ENCODE measurements at regions not wholly inside any gene's neighbourhood (a gene's known extent, or its start where the extent isn't known, plus 50 kb on each side); places are given as distances from the start of the nearest gene placed in this dataset.

DNA sequence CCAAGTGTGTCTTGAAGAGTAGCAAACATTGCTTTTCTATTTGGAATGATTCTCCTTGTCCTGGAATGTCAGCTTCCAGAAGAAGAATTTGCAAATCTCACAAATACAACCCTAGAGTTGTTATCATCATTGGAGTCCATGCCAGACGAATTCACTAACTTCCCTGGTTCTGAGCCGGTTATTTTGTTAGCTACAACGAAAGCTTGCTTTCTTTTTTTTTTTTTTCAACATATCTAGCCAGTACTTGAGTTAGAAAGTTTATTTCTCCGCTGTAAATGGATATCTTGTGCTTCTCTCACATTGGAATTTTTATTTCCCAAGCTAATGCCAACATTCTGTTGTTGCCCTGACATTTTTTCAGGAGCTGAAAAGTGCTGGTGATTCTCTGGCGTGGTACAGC is 138.1 kb upstream of the POM121L12 start:
- no peak for DNase-seq (ENCODE audit: low read depth in 2 of 2)

DNA sequence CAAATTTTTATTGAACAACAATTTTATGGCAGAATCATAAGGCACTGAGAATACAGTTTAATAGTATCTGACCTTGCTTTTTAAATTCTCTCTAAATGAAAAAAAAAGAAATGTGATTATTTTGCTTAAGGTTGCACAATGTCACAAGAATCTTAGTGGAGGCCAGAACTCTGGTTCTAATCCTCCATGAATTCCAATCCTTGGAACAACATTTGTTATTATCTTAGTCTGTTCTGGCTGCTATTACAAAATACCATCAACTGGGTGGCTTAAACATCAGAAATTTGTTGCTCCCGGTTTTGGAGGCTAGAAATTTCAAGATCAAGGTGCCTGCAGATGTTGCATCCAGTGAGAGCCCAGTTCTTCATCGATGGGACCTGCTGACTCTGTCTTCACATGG is 158.2 kb upstream of the POM121L12 start:
- DNase-seq (ENCODE audit: low read depth in 2 of 2), result no peak

DNA sequence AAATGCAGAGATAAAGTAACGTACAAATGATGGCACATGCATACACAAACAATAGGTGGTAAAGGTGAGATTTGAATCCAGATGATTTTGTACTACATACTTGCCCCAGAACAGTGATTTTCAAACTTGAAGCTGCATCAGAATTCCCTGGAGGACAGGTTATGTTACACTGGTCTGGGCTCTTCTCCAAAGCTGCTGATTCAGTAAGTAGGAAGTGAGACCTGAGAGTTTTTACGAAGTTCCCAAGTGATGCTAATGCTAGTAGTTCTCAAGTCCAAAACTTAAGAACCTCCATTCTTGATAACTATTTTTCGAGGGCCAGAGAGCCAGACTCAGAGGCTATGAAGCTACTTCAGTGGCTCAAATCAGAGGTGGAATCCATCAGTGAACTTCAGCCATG is 159.0 kb upstream of the POM121L12 start:
- no peak for DNase-seq (ENCODE audit: low read depth in 2 of 2)

DNA sequence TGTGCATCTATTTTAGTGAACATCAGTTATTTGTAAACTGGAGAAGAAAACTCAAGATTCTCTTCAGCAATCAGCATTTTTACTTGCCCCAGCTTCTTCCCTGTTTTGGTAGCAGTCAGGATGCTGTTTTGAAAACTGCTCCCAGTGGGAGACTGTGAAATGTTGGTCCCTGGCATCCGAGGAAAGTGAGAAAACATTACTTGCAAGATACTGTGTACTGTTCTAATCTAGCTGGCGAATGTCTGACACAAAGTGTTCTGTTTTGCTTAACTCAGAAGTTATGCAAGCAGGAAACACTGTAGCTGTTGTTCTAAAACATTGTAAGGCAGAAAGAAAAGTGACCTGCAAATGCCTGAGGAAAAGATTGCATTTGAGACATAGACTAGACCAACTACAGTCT is 171.8 kb upstream of the POM121L12 start:
- no peak for DNase-seq (ENCODE audit: low read depth in 2 of 2)

DNA sequence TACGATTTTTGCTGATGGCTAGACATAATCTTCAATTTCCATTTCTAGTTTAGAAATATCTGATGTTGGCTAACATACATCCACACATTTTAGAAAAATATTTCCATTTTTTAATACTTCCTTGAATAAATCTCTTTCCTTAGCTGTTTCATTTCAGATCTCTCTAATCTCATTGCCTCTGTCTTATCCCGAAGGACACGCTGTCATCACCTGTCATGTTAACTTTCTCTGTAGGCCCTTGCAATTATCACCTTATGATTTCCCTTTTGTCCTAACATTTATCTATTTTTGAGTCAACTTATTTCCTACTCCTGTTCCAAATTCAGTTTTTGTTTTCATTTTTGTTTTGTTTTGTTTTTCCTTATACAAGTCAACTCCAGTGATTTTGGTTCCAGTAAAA is 173.1 kb upstream of the POM121L12 start:
- DNase-seq (ENCODE audit: low read depth in 2 of 2), result no peak

DNA sequence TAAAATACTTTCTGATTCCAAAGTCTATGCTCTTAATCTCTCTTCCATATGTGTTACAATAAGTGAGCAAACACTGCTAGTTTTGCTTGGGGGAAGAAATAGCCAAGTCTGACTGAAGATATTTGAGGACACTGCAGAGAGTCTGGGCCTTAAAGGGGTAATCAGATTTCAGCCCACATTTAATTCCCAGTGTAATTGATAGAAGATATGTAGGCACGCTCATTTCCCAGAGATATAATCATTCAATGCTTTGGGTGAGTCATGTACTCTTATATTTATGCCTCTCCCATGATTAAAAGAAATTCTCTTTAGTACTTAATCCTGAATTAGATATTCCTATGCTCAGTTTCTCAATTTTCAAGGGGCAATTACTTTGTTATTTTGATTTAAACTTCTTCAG is 178.1 kb upstream of the POM121L12 start:
- no peak for DNase-seq (ENCODE audit: low read depth in 2 of 2)

DNA sequence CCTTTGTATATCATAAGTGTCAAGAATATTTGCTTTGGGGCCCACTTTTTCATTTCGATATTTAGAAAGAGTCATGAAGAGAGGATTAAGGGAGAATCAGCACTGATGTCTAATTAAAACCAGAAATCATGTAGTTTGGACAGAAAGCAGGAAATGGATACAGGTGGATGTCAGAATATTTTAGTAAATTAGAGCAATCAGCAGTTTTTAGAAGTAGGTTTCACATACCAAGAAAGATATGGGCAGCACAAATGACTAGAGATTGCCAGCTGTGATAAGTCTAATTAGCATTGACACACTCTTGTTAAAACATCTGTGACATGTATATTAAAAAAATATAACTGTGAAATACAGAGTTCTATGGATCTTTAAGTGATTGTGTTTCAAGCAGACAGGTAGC is 180.8 kb upstream of the POM121L12 start:
- DNase-seq (ENCODE audit: low read depth in 2 of 2), result no peak

DNA sequence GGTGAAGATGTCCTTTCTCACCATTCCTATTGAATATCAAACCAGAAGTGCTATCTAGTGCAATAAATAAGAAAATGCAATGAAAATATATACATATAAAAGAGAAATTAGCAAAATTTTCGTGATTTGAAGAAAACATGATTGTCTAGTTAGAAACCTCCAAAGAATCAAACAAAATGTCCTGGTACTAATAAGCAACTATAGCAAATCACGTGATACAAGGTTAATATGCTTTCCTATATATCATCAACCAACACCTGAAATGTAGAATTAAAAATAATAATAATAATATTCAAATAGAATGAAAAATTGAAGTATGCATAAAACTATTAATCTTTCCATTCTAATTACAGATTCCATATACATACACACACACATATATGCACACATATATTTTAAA is 183.9 kb upstream of the POM121L12 start:
- no peak for DNase-seq (ENCODE audit: low read depth in 2 of 2)

DNA sequence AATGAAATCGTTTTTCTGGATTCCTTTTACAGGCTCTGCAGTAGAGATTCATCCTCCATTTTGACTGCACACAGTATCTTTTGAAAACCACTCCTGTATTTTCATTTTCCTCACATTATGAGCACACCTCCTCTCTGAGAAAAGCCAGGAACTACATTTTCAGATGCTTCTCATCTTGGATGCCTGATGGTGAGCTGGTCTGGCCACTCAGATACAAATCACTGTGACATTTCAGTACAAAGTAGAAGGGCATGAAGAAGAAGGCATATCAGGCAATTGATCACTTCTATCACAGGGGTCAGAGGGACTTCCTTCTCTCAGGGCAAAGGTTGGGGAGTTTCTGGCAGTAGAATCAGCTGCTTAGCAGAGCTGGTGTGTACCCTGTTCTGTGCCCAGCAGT is 192.0 kb upstream of the POM121L12 start:
- no peak for DNase-seq (ENCODE audit: low read depth in 2 of 2)

DNA sequence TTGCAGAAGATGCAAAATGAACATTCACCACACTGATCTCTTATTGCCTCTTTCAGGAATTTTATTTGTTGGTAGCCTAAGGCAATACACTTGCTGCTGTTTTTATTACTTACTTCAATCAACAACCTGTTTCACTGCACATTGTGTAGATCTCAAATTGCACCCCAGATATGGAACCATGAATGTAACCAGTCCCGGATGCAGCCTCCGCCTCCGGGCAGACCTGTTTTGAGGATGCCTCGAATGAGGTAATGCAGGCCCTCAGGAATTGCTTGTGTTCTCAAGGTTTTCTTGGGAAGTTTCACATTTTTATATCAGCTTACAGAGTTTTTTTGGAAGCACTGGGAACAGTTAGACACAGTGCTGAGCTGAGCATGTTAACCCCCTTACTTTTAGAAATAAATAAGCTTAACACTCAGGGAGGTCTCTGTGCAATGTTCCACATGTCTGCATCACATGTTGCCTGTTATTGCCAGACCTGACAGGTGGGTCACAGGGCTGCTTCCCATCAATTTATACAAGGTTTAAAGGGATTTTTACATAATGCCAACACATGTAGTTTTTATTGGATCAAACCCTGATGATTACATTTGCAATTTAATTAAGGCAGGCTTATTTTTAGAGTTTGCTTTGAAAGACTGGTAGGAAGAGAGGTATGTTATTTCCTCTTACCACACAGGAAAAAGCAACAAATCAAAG is 193.1 kb upstream of the POM121L12 start:
- DNase-seq (ENCODE audit: low read depth in 2 of 2), result no peak

DNA sequence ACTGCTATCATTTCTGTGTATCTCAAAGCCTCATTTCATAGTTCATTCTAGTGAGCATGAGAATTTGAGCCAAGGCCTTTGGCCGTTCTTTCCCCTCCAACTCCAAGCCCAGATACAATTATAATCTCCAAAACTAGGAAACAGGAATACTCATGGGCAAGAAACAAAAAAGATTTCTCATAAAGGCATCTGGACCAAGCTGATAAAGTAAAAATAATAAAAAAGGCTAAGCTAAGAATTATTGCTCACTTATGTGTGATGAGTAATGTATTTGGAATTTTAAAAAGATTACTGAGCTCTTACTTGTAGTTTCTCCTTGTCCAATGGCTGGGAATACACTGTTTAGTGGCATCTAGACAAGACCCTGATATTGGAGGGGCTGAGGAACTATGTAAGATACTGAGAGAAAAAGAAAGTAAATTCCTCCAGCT is 196.4 kb upstream of the POM121L12 start:
- DNase-seq (ENCODE audit: low read depth in 2 of 2), result no peak

DNA sequence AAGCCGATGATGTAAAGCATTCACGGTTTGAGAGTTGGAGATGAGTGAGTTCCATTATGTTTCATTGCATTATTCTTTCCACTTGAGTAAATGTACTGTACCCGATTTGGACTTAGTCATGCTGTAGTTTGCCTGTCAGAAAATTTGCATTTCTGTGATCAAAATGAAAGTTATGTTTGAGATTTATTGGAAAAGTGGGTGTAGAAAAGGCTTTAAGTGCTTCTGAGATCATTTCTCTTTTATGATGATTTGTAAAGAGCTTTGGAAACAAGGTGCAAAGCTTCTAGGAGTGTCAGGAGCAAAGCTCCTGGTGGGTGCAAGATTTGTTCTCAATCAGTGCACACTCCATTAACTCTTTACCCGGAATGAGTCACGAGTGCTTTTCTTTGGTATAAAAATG is 204.1 kb upstream of the POM121L12 start:
- no peak for DNase-seq (ENCODE audit: low read depth in 2 of 2)

DNA sequence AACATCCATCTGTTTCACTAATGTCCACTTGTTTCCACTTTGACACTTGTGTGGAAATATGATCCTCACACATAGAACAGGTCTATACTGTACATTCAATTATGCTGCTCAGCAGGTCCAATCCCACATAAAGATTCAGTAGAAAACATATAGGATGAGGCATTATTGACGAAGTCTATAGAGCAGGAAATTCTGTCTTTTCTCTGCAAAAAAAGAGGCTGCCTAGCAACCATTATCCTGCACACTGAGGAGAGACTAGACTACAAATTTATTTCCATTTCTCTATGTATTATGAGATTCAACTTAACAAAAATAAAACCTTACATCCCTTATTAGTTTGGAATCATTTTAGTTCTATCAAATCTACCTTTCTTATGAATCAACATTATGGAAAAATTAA is 204.6 kb upstream of the POM121L12 start:
- DNase-seq (ENCODE audit: low read depth in 2 of 2), result no peak

DNA sequence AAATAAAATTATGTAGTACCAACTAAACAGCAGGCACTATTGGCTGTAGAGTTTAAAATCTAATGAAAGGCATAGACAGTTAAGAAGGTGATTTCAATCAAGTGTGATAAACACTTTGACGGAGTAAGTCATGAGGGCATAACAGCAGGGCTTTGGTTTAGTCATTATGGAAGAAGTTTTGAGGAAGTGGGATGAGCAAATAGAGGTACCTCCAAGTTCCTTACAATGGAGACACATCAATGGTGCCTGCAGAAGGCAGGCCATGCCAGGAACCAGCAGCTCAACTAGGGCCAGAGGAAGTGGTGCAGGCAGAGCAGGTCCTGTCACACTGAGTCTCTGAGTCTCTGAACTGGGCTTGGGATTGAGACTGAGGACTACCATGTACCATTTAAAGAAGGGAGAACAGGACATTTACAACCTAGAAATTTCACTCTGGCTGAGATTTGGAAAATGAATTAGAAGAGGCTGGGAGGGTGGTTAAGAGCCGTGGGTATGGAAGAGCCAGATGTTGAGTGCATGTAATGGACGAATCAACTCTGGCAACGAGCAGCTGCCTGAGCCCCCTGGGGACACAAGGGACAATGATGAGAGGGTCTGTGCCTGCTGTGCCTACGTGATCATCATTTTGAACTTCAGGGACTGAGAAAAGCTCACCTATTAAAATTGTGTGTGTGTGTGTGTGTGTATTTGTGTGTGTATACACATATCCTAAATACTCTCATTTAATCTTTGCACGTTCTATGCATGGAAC is 208.7 kb upstream of the POM121L12 start:
- no peak for DNase-seq (ENCODE audit: low read depth in 2 of 2)

DNA sequence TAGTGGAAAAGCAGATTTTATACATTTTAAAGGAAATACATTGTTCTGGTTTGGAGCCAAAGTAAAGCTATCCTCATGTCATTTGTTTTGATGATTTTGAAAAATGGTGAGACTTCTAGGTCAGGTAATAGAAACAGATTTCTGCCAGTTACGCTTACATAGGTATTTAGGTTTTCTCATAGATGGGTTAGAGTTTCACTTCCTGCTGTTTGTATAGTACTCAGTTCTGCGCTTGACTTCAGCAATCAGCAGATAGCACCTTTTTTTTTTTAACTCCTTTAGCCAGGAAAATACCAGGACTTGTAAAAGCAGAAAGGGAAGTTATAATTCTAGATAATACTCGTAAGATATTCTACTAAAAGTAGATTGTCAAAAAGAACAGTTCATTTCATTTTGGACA is 209.8 kb upstream of the POM121L12 start:
- no peak for DNase-seq (ENCODE audit: low read depth in 2 of 2)

DNA sequence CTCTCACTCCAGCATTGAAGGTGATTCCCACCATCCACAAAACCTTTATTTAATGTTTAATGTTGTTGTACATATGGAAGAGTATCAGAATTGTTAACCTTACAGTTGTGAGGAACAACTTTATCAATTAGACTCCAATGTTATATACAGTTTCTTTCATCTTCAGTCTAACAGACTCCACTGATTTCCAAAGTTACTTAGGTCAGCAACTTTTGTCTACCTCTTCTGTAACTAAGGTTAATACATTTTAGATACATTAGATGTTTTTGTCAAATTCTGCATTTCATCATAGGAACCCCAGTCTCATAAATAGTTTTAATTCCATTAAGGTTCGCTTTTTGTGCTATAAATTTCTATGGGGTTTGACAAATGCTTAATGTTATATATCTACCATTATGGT is 223.9 kb upstream of the POM121L12 start:
- DNase-seq (ENCODE audit: low read depth in 2 of 2), result no peak

DNA sequence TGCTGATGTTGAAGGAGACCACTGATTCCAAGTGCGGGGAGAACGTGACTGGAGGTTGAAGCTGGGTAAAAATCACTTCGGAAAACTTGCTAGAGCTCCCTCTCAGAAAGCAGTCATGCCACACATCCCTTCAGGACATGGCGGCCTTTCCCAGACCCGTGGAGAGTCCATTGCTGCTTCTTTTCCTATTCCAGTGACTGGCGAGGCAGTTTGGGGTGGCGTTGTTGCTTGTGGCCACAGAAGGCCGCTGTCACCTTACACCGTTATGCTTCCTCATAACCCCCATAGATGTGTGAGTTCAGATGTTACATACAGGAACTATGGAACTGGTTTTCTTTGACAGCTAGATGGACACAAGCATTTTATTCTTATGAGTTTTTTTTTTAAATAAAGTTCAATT is 235.6 kb upstream of the POM121L12 start:
- no peak for DNase-seq (ENCODE audit: low read depth in 2 of 2)

DNA sequence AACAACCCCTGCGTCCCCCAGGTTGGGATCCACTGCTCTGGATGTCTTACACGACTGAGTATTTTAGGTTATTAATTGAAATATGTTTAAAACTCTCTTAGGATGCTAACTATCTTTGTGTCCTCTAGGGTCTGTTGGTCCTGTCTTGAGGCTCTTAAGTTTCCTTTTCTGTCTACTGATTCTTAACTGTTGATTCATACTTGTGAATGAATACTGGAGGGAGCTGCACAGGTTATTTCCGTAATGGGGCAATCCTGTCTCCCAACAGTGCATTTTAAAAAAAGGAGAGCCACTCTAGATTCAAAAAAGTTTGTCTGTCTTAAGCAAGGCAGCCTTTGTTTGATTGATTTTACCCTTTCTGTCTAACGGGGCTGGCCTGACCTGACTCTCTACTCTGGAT is 237.6 kb upstream of the POM121L12 start:
- no peak for DNase-seq (ENCODE audit: low read depth in 2 of 2)

DNA sequence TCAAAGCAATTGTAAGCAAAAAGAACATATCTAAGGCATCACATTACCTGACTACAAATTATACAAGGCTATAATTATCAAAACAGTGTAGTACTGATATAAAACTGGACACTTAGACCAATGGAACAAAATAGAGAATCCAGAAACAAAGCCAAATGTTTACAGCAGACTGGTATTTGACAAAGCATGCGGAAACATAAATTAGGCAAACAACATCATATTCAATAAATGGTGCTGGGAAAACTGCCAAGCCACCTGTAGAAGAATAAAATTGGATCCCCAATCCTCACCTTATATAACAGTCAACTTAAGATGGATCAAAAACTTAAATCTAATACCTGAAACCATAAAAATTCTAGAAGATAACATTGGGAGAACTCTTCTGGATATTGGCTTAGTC is 240.8 kb upstream of the POM121L12 start:
- DNase-seq (ENCODE audit: low read depth in 2 of 2), result no peak

DNA sequence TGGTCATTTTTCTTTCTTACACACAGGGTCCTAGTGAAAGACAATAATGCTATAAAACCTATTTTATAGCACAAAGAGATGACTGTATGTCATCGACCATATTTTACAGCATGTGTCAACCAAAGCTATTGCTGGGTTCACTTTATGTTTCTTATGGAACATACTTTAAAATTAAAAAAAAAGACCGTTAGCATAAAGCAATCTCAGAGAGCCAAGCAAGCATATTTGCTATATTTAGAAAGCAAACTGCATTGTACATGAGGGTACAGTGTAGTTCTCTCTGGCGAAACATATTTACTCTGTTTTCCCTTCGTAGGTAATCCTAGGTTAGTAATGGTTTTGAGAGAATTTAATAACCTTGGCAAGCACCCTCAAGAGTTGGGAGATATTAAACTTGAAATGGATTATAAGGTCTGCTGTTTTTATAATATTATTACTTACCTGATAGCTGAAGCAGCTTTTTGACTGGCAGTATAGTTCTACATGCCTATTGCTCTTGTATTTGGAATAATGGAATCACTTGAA is 244.2 kb upstream of the POM121L12 start:
- no peak for DNase-seq (ENCODE audit: low read depth in 2 of 2)

DNA sequence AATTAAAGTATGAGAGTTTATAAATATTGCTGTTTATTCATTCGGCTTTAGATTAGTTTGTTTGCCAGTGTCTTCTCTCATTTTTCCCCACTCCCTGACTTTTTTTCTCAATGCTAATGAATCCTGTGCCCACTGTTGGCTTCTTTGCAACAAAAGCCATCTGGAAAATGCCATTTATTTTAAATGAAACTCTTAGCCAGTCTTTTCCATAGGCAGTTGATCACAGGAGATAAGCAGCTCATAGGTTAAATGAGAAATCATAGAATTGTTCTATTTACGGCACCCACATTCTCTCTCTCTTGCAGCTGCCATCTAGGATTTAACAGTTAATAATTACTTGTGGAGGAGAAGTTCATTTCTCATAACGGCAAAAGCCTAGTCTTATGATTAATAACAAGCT is 249.3 kb upstream of the POM121L12 start:
- no peak for DNase-seq (ENCODE audit: low read depth in 2 of 2)

DNA sequence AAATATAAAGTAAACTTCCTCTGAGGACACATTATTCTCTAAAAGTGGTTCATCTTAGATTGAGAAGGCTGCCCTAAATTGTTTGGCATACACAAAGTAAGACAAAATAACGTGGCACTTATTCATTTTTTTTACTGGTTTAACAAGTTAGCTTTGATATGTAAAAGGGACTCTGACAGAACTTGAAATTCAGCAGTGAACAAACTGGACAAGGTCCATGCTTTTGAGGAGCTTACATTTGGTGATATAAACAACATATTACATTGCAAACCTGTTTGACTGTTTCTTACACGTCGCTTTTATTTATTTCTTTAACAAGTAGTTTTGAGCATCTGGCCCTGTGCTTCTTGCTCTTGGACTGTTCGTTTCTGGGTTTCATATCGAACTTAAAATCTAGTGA is 253.1 kb upstream of the POM121L12 start:
- no peak for DNase-seq (ENCODE audit: low read depth in 2 of 2)

DNA sequence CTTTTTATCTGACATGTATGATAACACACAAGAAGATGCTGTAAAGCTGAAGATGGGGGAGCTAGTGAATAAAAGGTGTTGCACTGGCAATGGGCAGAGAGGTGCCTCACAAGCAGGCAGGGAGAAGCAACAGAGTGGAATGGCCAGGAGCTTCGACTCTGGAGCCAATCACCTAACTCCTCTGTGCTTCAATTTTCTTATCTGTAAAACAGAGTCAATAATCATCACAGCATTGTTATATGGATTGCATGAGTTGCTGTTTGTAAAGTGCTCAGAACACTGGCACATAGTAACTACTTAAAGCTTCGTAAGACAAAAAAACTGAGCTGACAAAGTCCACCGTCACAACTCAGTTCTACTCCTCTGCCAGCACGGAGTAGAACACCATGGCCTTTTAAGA is 254.2 kb upstream of the POM121L12 start:
- no peak for DNase-seq (ENCODE audit: low read depth in 2 of 2)

Data from activated CD8-positive, alpha-beta memory T cell treated with anti-CD3 and anti-CD28 coated beads for 4 hours (primary cell).